GM21367 (cell line): ENCODE measurements at regions not wholly inside any gene's neighbourhood (a gene's known extent, or its start where the extent isn't known, plus 50 kb on each side); places are given as distances from the start of the nearest gene placed in this dataset.
"Not testable (repeated sequence)": the region's sequence is repeated elsewhere in the genome, so short reads cannot be mapped to it uniquely, and the experiment has no call there.

Experiments used
- ATAC-seq: cut with Tn5 transposase; IDR thresholded peaks from one replicate; pipeline ENCODE4 v1.9.1; 2021; ENCODE audit not compliant: unreplicated experiment

GRCh38 chr20:11976966-11977365, 59.3 kb downstream of the BTBD3 start:
- no peak for ATAC-seq

GRCh38 chr20:11978496-11978895, 60.8 kb downstream of the BTBD3 start:
- no peak for ATAC-seq

GRCh38 chr20:11979306-11979990, 61.8 kb downstream of the BTBD3 start:
- ATAC-seq: no peak

- ATAC-seq: no peak
These were observed 62.6 kb downstream of the BTBD3 start for GRCh38 chr20:11980263-11980662.

- ATAC-seq: no peak
These were observed 63.8 kb downstream of the BTBD3 start for GRCh38 chr20:11981366-11981947.

- no peak for ATAC-seq
These were observed 64.7 kb downstream of the BTBD3 start for GRCh38 chr20:11982289-11982954.

GRCh38 chr20:11982955-11983470, 65.3 kb downstream of the BTBD3 start:
- ATAC-seq: no peak

GRCh38 chr20:11986954-11987353, 69.3 kb downstream of the BTBD3 start:
- ATAC-seq: no peak

- no peak for ATAC-seq
These were observed 69.8 kb downstream of the BTBD3 start for GRCh38 chr20:11987526-11987925.

GRCh38 chr20:11989018-11989771, 71.5 kb downstream of the BTBD3 start:
- ATAC-seq: no peak

- no peak for ATAC-seq
These were observed 74.7 kb downstream of the BTBD3 start for GRCh38 chr20:11992426-11992825.

GRCh38 chr20:11993886-11994461, 76.3 kb downstream of the BTBD3 start:
- ATAC-seq: no peak

GRCh38 chr20:11995805-11996567, 78.3 kb downstream of the BTBD3 start:
- no peak for ATAC-seq

- not testable (repeated sequence) for ATAC-seq
These were observed 87.1 kb downstream of the BTBD3 start for GRCh38 chr20:12004776-12005175.

GRCh38 chr20:12012241-12013222, 94.8 kb downstream of the BTBD3 start:
- ATAC-seq: no peak

- ATAC-seq: no peak
These were observed 96.6 kb downstream of the BTBD3 start for GRCh38 chr20:12014276-12014675.

GRCh38 chr20:12014736-12015135, 97.0 kb downstream of the BTBD3 start:
- no peak for ATAC-seq

GRCh38 chr20:12016291-12016690, 98.6 kb downstream of the BTBD3 start:
- no peak for ATAC-seq

GRCh38 chr20:12019715-12020114, 102.0 kb downstream of the BTBD3 start:
- no peak for ATAC-seq
